ENCODE measurements at regions not wholly inside any gene's neighbourhood (a gene's known extent, or its start where the extent isn't known, plus 50 kb on each side); places are given as distances from the start of the nearest gene placed in this dataset.

DNA sequence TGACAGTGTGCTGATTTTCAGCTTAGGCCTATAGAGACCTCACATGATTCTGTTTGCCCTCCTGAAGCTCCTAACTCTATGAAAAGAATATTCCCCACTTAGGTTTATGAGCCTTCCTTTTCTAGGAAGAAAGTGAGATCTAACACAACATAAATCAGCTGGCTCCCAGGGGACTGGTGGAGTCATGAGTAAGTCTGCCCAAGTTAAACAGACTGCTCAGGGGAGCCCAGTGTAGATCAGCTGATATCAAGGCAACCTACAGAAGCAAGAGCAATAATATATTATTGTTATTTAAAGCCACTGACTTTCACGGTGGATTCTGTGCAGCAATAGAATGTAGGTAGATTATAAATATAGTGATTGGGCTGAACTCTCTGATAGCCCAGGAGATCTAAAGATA lies 1978.6 kb upstream of the CDH6 start:
- TF ChIP-seq EP300 (IDR thresholded peaks at IDR 0.05; ENCODE audit: low read depth) (no peak), POLR2A (IDR thresholded peaks at IDR 0.05) (no peak), POLR2AphosphoS5 (IDR thresholded peaks at IDR 0.05) (no peak)
- TF ChIP-seq, protein P1, sequence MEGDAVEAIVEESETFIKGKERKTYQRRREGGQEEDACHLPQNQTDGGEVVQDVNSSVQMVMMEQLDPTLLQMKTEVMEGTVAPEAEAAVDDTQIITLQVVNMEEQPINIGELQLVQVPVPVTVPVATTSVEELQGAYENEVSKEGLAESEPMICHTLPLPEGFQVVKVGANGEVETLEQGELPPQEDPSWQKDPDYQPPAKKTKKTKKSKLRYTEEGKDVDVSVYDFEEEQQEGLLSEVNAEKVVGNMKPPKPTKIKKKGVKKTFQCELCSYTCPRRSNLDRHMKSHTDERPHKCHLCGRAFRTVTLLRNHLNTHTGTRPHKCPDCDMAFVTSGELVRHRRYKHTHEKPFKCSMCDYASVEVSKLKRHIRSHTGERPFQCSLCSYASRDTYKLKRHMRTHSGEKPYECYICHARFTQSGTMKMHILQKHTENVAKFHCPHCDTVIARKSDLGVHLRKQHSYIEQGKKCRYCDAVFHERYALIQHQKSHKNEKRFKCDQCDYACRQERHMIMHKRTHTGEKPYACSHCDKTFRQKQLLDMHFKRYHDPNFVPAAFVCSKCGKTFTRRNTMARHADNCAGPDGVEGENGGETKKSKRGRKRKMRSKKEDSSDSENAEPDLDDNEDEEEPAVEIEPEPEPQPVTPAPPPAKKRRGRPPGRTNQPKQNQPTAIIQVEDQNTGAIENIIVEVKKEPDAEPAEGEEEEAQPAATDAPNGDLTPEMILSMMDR (IDR thresholded peaks at IDR 0.05): no peak
